ENCODE measurements at regions not wholly inside any gene's neighbourhood (a gene's known extent, or its start where the extent isn't known, plus 50 kb on each side); places are given as distances from the start of the nearest gene placed in this dataset.

DNA sequence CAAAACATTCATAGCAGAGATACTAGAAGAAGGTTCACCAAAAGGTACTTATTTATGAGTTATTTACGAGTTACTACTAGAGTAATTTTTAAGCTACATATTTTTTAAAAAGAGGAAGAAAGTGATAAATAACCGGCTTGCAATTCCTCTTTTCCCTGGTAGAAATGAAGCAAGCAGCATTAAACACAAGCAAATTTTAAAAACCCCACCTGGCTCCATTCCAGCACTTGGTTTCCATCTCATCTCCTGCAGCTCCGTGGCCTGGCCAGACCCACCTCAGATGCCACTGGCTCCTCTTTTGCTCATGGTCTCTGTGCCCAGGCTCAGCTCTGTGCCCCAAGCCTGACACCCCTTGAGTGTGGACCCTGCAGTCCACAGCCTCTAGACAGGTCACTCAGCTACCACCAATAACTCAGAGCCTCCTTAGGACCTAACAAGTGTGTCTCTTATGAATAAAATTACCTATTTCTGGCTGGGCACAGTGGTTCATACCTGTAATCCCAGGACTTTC, 479.5 kb downstream of the TNS3 start:
- Mint-ChIP-seq H3K4me3 (no peak overlapping the region), H3K4me1 (peaks cover 2% of the 10 kb centered on the region), H3K27me3 (no peaks in the 10 kb centered on the region), H3K9me3 (ENCODE audit: insufficient read depth) (peaks cover 3% of the 10 kb centered on the region), H3K27ac (no peak overlapping the region)
- Histone ChIP-seq H3K4me3 (ENCODE audit: control extremely low read depth in 1 of 5, extremely low read depth in 1 of 5, insufficient read depth in 1 of 5, low read depth in 2 of 5, low read length in 4 of 5) (no peak overlapping the region), H2AFZ (ENCODE audit: insufficient read depth, low read depth, low read length, poor library complexity, severe bottlenecking) (no peak overlapping the region), H4K20me1 (ENCODE audit: control insufficient read depth, insufficient read depth, low read length, poor library complexity, severe bottlenecking) (no peaks in the 10 kb centered on the region), H3K9ac (ENCODE audit: low read length) (no peak overlapping the region), H3K36me3 (replicated peaks in 1 of 2; ENCODE audit: control extremely low read depth in 1 of 2, control insufficient read depth in 1 of 2, extremely low read depth in 1 of 2, insufficient read depth in 2 of 2, low read length in 1 of 2) (no peaks in the 10 kb centered on the region), H3K4me2 (replicated peaks; ENCODE audit: low read depth, low read length, poor library complexity, severe bottlenecking) (no peak overlapping the region), H3K27ac (ENCODE audit: low read length in 2 of 2) (no peak overlapping the region), H3K4me1 (ENCODE audit: control insufficient read depth in 2 of 2, insufficient read depth in 2 of 2, low read length in 2 of 2) (no peaks in the 10 kb centered on the region), H3K9me3 (ENCODE audit: control extremely low read depth in 1 of 3, control insufficient read depth in 2 of 3, insufficient read depth in 1 of 3, low read length in 2 of 3) (peaks cover 0 to 10% (median 2%) of the 10 kb centered on the region in 3 donors), H3K27me3 (replicated peaks in 1 of 4; ENCODE audit: control extremely low read depth in 1 of 4, control insufficient read depth in 3 of 4, insufficient read depth in 4 of 4, low read length in 3 of 4) (peaks cover 0 to 2% (median 0%) of the 10 kb centered on the region in 4 experiments), H3K79me2 (ENCODE audit: control insufficient read depth, insufficient read depth, low read length) (no peaks in the 10 kb centered on the region)
- WGBS (ENCODE audit: insufficient coverage) = 6% methylated on average over 1 of the region's 3 CpGs
- intact Hi-C loops (cut with micrococcal nuclease) = no loop called here
- DNase-seq = no peak
- ATAC-seq (ENCODE audit: low read depth) = no peak
- ChIA-PET CTCF (no interaction called here), POLR2A (no interaction called here)
- TF ChIP-seq, protein P1, sequence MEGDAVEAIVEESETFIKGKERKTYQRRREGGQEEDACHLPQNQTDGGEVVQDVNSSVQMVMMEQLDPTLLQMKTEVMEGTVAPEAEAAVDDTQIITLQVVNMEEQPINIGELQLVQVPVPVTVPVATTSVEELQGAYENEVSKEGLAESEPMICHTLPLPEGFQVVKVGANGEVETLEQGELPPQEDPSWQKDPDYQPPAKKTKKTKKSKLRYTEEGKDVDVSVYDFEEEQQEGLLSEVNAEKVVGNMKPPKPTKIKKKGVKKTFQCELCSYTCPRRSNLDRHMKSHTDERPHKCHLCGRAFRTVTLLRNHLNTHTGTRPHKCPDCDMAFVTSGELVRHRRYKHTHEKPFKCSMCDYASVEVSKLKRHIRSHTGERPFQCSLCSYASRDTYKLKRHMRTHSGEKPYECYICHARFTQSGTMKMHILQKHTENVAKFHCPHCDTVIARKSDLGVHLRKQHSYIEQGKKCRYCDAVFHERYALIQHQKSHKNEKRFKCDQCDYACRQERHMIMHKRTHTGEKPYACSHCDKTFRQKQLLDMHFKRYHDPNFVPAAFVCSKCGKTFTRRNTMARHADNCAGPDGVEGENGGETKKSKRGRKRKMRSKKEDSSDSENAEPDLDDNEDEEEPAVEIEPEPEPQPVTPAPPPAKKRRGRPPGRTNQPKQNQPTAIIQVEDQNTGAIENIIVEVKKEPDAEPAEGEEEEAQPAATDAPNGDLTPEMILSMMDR (IDR thresholded peaks at IDR 0.05) = no peak
- no peak for TF ChIP-seq EZH2 (IDR thresholded peaks at IDR 0.05; ENCODE audit: borderline replicate concordance, insufficient read depth, low read depth, low read length, poor library complexity, severe bottlenecking)

- H3K27ac ChIP-seq (ENCODE audit: low read length in 2 of 2) = no peak overlapping the region
- H3K4me1 Mint-ChIP-seq = peaks cover 2% of the 10 kb centered on the region
- CTCF ChIA-PET = interaction anchor here (0.8 to 1.5 kb wide), 2 partner anchors 13 to 14 kb away, joined by 3 to 5 read pairs; no protein-coding TSS in a partner anchor
- no peak for TF ChIP-seq EZH2 (IDR thresholded peaks at IDR 0.05; ENCODE audit: borderline replicate concordance, insufficient read depth, low read depth, low read length, poor library complexity, severe bottlenecking)
- TF ChIP-seq, protein P1 (IDR thresholded peaks at IDR 0.05) = no peak
- no peak overlapping the region for H3K4me3 Mint-ChIP-seq
- no peaks in the 10 kb centered on the region for H3K36me3 ChIP-seq (replicated peaks in 1 of 2; ENCODE audit: control extremely low read depth in 1 of 2, control insufficient read depth in 1 of 2, extremely low read depth in 1 of 2, insufficient read depth in 2 of 2, low read length in 1 of 2)
- no peaks in the 10 kb centered on the region for H3K4me1 ChIP-seq (ENCODE audit: control insufficient read depth in 2 of 2, insufficient read depth in 2 of 2, low read length in 2 of 2)
- no peak overlapping the region for H3K4me2 ChIP-seq (replicated peaks; ENCODE audit: low read depth, low read length, poor library complexity, severe bottlenecking)
- H3K27me3 Mint-ChIP-seq = peaks cover 3% of the 10 kb centered on the region
- H4K20me1 ChIP-seq (ENCODE audit: control insufficient read depth, insufficient read depth, low read length, poor library complexity, severe bottlenecking) = no peaks in the 10 kb centered on the region
- H2AFZ ChIP-seq (ENCODE audit: insufficient read depth, low read depth, low read length, poor library complexity, severe bottlenecking) = no peak overlapping the region
- H3K4me3 ChIP-seq (ENCODE audit: control extremely low read depth in 1 of 5, extremely low read depth in 1 of 5, insufficient read depth in 1 of 5, low read depth in 2 of 5, low read length in 4 of 5) = no peak overlapping the region
- no peaks in the 10 kb centered on the region for H3K79me2 ChIP-seq (ENCODE audit: control insufficient read depth, insufficient read depth, low read length)
- ATAC-seq (ENCODE audit: low read depth) (no peak), DNase-seq (no peak)
- no peak overlapping the region for H3K27ac Mint-ChIP-seq
- H3K27me3 ChIP-seq (replicated peaks in 1 of 4; ENCODE audit: control extremely low read depth in 1 of 4, control insufficient read depth in 3 of 4, insufficient read depth in 4 of 4, low read length in 3 of 4) = peaks cover 0 to 2% (median 0%) of the 10 kb centered on the region in 4 experiments
- POLR2A ChIA-PET = no interaction called here
- intact Hi-C loops (cut with micrococcal nuclease) = no loop called here
- H3K9me3 Mint-ChIP-seq (ENCODE audit: insufficient read depth) = peaks cover 3% of the 10 kb centered on the region
- H3K9me3 ChIP-seq (ENCODE audit: control extremely low read depth in 1 of 3, control insufficient read depth in 2 of 3, insufficient read depth in 1 of 3, low read length in 2 of 3) = peaks cover 0 to 10% (median 2%) of the 10 kb centered on the region in 3 donors
- 67% methylated on average over 4 of the region's 5 CpGs for WGBS (ENCODE audit: insufficient coverage)
- no peak overlapping the region for H3K9ac ChIP-seq (ENCODE audit: low read length)
Measured at GRCh38 chr7:47100817-47101435, 481.0 kb downstream of the TNS3 start.
